ENCODE measurements at regions not wholly inside any gene's neighbourhood (a gene's known extent, or its start where the extent isn't known, plus 50 kb on each side); places are given as distances from the start of the nearest gene placed in this dataset.
"Not testable (repeated sequence)": the region's sequence is repeated elsewhere in the genome, so short reads cannot be mapped to it uniquely, and the experiment has no call there.

DNA sequence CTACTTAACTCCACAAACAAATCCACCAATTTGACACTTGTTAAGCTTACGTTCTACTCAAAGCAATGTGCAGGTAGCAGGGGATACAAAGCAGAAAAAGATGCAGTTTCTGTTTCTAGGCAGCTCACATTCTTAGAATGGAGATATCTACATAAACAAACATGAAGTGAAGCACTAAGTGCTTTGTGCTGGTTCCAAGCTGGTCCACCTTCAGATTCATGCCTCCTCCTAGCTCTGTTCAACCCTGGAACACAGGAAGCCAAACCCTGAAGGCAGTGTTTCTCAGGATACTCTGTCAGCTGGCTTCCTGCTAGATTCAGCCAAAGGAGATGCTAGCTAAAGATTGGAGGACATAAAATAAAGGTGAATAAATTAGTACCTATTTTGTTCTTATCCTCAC, 55.3 kb upstream of the NOL4 start:
- no peak for DNase-seq

DNA sequence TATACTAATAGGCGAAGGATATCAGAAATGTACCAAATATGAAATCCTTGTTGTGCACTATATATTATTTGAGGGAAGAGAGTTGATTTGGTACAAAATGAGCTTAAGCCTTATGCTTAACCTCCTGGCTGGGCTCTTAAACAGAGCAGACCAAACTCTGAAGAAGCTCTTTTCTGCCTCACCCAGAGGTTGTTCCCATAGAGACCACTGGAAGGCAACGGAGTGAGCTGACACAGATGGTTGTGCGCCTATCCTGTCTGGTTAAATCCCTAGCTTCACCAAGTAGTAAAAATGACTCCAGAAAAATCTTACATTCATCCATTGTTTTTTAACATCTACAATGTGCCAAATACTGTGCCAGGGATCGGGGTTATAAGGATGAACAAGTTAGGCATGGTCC, 55.9 kb upstream of the NOL4 start:
- no peak for DNase-seq

DNA sequence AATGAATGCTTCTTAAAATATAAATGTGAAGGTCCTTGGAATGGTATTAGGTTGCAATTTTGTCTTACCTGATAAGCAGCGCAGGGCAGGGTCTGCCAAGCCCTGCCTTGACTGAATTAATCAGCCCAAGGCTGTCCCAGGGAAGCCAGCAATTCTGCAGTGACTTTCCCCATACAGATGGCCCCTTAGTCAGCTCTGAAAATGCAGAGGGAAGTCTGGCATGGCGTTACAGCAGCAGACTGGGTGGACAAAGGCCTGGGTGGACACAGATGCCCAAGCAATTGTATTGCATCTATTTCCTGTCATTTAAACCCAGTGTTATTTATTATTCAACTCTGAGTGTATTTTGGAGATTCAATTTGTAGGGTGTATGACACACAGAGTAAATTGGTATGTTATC, 56.6 kb upstream of the NOL4 start:
- no peak for DNase-seq

DNA sequence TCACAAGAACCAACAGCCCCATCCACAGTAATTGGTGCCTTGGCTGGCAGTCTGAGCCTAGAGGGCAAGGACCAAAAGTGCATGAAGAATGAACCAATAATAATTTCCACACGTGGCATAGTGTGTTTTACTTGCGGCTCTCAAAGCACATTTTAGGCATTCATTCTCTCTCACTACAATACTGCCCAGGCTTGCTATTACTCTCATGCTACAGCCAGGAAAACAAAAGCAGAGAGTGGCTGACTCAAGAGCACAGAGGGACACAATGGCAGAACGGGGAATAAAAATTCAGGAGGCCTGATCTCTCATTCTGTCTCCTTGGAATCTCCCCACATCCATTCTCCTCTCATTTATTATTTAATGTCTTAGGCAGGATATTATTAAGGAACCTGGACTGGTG, 57.0 kb upstream of the NOL4 start:
- DNase-seq: no peak

DNA sequence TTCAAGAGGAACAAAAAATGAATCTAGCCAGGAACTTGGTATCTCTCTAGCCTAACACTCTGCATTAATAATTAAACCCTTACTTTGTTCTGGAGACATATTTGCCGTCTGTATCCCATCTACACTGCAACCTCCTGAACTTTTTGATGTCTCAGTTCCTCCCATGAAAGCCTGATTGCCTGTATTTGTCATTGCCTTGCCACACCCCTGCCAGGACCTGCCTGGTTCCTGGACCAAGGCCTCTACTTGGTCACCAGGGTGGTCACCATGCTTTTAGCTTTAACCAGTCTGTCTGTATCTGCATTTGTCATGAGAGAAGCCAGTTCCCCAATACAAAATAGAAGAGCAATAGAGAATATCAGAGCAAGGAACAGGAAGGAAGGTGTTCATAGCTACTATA, 58.8 kb upstream of the NOL4 start:
- DNase-seq: no peak

DNA sequence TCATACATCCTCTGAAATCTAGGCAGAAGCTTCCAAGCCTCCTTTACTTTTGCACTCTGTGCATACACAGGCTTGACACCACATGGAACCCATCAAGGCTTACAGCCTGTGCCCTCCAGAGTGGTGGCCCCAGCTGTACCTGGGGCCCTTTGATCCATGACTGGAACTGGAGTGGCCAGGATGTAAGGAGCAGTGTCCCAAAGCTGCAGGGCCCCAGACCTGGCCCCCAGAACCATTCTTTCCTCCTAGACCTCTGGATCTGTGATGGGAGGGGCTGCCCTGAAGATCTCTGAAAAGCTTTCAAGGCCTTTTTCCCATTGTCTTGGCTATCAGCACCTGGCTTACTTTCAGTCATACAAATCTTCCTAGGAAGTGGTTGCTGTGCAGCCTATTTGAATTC, 63.1 kb upstream of the NOL4 start:
- no peak for DNase-seq

DNA sequence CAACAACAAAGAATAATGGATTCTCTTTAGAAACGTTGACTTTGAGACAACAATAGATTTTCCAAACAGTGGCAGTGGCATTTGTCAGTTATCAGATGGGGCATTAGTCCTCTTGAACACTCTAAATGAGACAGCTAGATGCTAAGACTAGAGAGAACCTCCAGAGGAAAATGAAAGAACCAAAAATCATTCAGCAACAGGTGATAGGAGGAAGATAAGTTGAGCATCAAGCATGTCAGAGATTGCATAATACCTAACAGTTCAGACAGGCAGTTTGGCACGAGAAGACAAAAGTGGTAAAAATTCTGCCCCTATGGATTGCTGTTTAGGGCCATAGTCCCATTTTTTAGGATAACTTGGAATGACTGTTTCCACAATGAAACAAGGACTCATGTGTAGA, 67.9 kb upstream of the NOL4 start:
- DNase-seq: no peak

DNA sequence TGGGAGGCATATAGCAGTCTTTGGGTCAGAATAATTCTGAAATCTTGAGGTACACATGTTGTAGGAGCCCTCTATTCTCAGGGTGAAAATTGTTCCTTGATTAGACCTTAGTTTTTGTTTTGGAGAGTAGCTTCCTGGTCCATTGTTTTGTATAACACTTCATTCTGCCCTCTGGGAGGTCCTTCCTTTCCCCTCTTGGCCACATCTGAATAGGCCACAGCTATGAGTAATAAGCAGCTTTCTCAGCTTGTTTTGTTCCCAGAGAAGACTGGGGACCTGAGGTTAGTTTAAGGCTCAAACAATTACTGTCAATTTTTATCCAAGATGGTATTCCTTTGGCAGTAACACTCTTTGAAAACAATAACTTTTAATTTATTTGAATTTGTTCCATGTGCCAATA, 72.6 kb upstream of the NOL4 start:
- DNase-seq: no peak

DNA sequence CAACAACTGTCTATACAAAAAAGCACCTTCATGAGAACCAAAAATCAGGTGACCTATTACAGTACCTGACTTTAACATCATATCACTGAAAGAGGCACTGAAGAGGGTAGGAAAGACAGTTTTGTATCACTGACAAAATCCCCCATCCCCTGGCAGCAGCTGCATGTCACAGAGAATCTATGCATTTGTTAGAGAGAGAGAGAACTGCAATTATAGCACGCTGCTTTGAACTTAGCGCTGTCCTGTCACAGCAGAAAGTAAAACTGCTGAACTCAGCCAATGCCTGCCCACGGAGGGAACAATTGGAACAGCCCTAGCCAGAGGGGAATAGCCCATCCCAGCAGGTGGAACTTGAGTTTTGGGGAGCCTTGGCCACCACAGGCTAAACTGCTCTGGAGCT, 75.1 kb upstream of the NOL4 start:
- no peak for DNase-seq

DNA sequence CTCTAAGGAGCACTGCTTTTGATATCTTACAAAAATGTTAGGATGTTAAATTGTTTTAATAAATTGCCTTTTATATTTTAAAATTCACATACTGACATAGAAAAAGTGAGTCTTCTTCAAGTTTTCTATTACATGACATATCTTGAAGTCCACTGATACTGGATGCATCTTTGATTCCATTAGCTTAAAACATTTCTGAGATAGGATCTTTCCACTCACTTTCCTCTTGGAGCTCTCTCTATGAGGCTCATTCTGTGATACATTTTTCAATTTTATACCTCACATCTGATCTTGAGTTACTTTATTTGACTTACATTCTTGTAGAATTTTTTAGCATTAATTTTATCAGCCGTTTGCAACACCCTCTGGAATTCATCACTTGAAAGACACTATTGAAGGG, 86.8 kb upstream of the NOL4 start:
- DNase-seq: no peak

DNA sequence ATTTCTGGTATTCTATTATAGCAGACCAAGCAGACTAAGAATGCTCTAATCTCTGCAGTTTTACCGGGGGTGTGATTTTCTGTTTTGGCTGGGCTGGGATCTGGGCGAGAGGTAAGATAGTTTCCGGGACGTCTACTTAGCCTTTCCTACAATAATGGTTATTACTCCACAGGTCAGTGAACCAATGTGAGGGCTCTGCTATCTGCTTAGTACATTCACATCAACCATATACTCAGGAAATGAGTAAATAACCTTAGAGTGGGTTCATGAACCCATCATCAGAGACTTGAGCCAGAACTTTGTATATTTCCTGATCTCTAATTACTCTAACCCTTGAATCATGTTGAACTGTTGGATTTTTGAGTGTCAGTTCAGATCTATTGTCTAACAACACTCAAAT, 90.1 kb upstream of the NOL4 start:
- no peak for DNase-seq

DNA sequence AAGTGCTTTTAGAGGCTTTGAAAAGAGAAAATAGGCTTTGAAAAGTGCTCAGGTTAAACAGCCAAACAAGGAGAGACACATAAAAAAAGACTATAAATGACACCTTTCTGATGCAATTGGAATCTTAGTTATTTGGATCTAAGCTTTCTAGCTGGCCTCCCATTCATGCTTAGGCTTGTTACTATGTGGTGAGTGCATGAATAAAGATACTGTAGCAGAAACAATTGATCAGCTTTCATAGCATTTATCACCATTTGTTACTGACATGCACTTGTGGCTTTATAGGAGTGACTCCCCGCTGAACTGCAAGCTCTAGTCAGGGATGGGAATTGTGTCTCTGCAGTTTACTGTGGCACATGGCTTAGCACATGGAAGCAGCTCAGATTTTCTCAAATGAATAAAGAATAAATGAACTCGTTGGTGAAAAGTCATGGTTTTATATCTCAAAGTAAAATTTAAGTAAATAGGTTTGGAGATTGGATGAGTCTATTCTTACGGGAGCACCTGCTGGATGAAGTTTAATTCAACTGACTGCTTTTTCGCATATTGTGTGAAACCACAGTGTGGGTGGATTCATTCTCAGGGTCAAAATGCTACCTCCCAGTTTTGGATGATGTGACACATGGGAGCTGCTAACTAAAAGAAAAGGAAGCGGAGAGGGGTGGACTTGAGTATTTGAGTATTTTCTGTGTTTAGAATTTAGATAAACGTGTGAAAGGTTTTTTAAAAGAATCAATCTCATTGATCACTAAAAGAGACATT, 91.1 kb upstream of the NOL4 start:
- DNase-seq: no peak

DNA sequence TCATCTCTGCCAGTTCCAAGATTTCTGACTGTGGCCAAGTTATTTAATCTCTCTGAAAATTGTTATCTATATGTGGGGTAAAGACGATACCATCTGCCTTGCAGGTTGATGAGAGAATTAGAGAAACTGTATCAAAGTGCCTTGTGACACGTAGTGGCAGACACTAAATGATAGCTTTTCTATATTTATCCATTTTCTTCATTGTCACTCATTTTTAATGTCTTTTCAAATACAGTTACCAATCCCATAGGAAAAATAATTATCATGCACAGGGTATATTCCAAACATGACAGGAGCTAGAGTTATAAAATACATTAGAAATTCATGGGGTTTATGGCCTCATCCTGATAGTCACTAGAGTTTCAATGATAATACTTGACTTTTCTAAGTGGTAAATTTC, 95.6 kb upstream of the NOL4 start:
- DNase-seq: no peak

DNA sequence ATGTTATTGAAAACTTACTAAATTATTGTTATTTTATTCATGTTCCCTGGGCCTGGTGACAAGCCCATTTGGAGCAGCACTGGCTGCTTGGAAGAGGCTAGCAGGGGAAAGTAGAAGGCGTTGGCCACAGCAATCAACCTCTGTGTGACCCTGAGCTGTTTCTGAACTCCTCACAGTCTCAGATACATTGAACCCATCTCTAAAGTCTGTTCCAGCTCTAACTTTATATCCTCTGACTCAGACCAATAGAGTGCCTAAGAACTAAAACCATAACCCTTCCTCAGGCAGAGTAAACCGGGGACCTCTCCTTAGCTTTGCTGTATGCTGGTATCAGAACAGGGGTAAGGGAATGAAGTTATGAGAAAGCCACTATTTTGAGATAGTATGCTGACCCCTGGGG, 96.4 kb upstream of the NOL4 start:
- no peak for DNase-seq

DNA sequence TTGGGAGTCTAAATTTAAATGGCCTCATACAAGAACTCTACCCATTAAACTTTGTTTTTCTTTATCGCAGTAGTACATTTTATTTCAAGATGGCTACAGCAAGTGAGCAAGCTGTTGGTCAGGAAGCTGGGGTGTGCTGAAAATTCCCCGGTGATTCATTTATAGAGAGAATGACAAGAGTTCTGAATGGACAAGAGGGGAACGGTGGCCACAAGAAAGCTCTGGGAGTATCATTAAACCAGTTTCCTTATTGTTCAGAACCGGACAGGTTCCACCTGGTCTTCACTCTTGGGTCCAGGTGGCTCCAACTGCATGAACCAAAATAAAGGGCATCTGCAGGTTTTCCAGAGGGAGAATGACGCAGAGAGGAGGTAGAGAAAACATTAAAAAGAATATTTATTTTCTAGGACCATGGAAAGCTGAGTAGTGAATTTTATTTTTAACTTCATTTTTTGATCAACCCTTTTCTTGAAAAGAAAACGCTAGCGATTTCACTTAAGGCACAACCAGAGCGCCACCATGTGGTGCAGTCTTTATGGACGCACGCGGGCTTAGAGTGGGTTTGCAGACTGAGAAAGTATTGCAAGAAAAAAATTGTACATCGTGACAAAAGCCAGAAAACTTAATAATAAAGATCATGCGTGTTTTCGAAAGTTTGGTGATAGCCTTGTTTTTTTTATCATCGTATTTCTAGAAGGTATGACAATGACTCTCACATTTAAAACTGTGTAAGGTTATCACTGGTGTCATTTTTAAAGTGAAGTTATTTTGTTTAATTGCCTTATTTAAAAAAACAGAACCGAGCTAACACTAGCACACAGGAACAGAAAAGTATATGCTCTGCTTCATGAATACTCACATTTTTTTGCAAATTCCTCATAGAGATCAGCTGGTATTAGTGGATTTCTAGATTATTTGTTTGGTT, 97.9 kb upstream of the NOL4 start:
- peak; percentile 5 for DNase-seq

DNA sequence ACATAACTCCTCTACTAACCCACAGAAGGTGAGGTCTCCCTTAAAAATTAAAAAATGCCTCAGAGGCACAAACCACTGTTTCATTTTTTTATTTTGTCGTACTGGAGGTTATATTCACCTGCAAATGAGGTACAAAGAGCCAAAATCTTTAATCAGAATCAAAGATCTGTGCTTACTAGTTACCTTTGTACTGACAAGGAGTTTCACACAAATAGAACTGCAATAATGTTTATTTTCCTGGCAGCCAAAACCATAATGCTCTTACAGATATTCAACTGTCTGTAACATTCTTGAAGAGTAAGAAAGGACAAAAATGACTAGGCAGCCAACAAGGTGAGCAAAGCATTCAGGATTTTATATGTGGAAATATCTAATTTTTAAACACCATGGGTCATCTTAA, 105.1 kb upstream of the NOL4 start:
- DNase-seq: no peak

DNA sequence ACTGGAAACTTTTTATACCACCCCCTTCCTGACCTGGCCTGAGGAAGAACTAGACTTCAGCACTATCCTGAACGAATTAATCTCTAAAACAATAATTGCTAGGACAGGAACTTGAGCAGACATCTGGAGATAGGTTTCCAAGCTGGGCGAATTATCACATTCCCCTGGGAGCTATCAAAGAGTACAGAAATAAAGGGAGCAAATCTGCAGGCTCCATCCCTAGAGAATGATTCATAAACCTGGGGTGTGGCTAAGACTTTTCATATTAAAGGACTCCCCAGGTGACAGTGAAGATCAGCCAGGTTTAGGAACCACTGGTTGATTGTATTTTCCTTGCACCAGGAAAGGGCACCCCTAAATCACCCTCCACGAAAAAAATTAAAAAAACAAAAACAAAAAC, 105.6 kb upstream of the NOL4 start:
- peak; percentile 38 for DNase-seq

DNA sequence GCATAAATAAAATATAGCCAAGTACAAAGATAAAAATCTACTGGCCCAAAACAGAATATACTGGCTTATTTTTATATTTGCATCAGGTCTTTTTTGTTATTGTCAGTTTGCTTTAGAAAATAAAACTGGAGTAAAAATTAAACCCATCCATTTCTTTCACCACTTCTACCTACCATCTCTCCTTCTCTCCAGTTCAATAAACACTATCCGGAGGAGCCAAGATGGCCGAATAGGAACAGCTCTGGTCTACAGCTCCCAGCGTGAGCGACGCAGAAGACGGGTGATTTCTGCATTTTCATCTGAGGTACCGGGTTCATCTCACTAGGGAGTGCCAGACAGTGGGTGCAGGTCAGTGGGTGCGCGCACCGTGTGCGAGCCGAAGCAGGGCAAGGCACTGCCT, 106.2 kb upstream of the NOL4 start:
- peak; percentile 6 for DNase-seq

DNA sequence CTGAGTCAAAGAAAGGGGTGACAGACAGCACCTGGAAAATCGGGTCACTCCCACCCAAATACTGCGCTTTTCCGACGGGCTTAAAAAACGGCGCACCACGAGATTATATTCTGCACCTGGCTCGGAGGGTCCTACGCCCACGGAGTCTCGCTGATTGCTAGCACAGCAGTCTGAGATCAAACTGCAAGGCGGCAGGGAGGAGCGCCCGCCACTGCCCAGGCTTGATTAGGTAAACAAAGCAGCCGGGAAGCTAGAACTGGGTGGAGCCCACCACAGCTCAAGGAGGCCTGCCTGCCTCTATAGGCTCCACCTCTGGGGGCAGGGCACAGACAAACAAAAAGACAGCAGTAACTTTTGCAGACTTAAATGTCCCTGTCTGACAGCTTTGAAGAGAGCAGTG, 106.6 kb upstream of the NOL4 start:
- DNase-seq: not testable (repeated sequence)

DNA sequence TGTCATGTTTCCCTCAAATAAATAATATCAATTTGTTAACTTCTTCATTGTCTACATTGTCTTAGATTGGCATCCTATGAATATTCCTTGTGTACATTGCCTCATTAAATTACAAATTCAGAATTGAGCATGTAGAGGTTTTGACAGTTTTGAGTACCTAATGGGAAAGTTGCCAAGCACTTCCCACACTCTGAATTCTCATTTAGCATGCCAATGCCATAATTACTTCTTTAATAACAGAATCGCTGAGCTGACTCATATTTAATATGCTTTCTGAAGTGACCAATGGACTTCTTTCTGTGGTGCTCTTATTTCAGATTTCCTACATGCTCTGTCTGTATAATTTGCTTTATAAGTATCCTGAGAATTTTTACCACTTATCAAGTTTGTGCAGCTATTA, 114.4 kb upstream of the NOL4 start:
- DNase-seq: no peak

DNA sequence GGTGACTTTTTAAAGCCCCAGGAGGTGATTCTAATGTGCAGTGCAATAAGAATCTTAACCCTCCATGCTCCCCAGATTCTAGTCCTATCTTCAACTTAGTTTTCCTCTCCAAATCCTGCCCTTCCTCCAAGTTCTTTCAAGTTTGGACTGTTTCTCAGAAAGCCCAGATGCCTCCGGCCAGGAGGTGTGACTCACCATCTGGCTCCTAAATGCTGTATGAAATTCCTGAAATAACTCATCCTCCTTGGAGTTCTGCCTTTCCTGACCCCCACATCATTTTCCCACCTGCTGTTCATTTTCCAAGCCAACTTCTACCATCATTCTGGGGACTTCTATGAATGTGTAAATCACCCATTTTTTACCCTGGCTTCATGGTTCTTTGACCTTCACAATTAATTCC, 118.2 kb upstream of the NOL4 start:
- no peak for DNase-seq

DNA sequence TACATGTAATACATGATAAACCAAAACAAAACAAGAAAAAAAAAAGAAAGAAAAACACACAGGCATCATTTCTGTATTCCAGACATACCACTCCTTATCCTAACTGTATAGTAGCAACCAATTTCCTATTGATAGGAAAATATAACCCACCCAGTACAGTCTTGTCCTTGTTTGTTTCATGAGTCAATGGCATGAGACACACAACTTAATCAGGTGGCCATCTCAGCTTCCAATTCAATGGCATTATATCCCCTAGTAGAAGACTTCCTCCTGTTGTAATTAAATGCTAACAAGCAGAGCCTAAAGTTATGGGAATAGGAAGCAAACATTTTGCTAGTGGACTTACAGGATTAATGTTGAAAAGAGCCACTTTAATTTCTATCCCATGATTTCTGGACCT, 121.0 kb upstream of the NOL4 start:
- no peak for DNase-seq

DNA sequence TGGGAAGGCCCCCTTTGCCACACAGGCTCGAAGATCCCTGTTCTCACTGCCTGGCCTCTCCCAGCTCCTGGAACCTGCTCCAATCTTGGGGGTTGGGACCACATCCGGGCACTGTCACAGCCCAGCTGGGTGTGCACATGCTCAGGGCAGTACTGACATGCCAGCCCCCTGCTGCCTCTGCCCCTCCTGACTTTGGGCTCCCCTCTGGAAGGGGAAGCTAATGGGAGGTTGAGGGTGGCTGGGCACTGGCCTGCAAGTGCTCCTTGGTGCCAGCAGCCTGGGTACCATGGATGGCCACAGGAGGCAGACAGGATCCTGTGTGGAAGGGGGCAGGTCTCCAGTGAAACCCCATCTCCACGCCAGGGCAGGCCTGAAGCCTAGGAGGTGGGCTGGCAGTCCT, 126.1 kb upstream of the NOL4 start:
- DNase-seq: no peak

DNA sequence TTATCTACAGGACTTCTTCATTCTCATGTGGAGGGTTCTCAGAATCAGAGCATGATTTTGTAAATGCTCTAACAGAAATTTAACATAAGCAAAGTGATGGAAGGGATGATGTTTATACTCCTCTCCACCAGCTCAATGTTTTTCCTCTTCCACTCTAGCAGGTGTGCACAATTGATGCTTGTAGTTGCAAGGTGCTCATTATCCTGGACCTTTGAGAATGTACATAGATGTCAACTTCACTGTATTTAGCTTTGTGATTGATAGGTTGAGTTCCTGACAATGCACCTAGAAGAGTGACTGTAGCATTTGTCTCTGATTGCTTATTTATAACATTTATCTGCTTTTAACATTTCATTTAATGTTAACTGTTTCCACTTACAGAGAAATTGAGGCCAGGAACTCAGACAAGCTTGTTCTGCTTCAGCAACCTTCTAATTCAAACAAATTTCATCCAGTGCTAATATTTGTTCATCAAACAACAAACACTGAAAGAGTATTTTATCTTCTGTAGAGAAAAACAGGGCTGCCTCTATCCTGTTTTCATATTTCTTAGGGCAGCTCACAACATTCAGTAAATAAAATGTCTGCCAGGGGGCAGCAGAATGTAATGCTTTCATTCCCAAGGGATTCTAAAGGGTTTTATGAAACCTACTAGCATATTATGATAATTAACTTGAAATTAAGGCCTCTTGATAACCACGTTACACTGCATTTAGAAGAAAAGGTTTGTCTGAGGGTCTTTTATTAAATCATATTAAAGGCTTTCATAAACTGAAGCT, 127.9 kb upstream of the NOL4 start:
- DNase-seq: peak; percentile 57

Data from NCI-H526 treated with DMSO at 0.1 percent for 48 hours (cell line).